ENCODE measurements at regions not wholly inside any gene's neighbourhood (a gene's known extent, or its start where the extent isn't known, plus 50 kb on each side); places are given as distances from the start of the nearest gene placed in this dataset.

GRCh38 chr1:218600968-218601367, 255.8 kb downstream of the TGFB2 start:
- TF ChIP-seq CTCF (conservative IDR thresholded peaks at IDR 0.05; ENCODE audit: low read depth, low read length) (no peak), EZH2phosphoT487 (IDR thresholded peaks at IDR 0.05; ENCODE audit: borderline replicate concordance, low read length) (no peak), EZH2 (IDR thresholded peaks at IDR 0.05; ENCODE audit: low read length, unreplicated experiment) (no peak)
